GM18502 (cell line): ENCODE measurements at regions not wholly inside any gene's neighbourhood (a gene's known extent, or its start where the extent isn't known, plus 50 kb on each side); places are given as distances from the start of the nearest gene placed in this dataset.
"Not testable (repeated sequence)": the region's sequence is repeated elsewhere in the genome, so short reads cannot be mapped to it uniquely, and the experiment has no call there.

ENCODE experiments used
- ATAC-seq: cut with Tn5 transposase; IDR thresholded peaks from one replicate; pipeline ENCODE4 v1.9.1; 2021; ENCODE audit warnings: mild to moderate bottlenecking; ENCODE audit not compliant: unreplicated experiment, poor library complexity

DNA sequence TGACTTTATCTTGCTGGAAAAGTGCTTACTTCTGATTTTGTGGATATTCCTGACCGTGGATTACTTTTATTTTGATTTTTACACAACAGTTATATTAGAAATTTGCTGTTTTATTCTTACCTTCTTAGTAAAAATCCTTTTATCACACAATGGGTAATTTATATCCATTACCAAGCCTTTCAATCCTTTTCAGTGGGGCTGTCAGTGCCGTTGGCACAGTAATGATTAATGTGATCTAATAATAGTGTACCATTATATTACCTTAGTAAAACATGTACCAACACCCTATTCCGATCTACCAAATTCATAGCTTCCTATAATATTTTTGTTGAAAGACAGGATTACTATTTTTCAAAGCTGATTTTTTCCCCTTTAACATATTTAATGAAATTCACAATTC lies 87.3 kb upstream of the ZNF536 start:
- ATAC-seq: no peak

DNA sequence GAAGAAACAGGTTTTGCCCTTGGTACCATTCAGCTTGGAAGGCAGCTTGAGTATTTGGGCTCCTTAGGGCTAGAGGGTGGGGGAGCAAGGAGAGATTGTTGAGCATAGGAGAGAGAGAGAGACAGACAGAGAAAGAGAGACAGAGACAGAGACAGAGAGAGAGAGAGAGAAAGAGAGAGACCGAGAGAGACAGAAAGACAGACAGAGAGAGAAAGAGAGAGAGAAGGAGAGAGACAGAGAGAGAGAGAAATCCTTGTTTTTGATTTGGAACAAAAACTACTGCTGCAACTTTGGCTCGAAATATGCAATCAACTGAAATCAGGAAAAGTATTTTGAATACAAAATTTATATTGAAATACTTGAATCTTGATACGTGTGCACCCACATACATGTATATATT lies 85.8 kb upstream of the ZNF536 start:
- no peak for ATAC-seq

DNA sequence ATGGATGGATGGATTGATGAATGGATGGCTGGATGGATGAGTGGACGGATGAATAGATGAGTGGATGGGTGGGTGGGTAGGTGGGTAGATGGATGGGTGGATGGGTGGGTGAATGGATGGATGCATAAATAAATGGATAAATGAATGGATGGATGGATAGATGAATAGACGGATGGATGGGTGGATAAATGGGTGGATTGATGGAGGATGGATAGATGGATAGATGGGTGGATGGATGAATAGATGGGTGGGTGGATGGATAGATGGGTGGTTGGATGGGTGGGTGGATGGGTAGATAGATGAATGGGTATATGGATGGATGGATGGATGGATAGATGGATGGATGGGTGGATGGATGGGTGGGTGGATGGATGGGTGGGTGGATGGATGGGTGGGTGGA lies 84.9 kb upstream of the ZNF536 start:
- no peak for ATAC-seq

DNA sequence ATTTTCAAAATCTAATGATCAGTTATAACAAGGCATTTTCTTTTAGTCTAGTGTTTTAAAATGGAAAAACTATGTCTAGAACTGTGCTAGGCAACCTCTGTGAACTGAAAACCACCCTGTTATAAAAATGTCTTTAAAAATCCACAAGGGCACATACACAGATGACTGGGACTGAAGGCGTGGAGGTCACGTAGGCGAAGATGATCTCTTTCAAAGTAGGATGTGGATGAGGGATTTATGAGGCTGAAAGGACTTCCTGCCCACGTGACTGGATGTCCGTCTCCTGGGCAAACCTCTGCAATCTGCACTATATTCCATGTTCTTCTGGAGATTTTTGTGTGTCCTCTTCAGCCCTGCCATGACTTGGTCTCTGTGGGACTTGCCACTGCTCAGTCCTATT lies 84.2 kb upstream of the ZNF536 start:
- ATAC-seq: no peak

DNA sequence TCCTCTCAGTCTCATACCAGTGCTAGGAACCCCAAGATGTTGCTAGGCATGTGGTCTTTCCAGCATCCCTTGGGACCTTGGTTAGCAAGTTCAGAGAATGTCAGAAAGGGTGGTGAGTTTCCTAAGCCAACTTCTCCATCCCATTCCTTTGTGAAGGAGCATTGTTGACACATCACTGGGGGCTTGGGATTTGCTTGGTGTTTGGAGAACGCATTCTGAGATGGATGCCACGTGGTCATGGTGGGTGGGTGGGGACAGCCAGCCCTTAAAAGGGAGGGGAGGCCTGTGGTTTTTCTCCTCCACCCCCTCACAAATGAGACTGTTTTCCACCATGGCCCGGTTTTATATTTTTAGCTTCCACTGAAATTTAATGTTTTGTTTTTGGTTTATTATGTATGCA lies 83.3 kb upstream of the ZNF536 start:
- no peak for ATAC-seq

DNA sequence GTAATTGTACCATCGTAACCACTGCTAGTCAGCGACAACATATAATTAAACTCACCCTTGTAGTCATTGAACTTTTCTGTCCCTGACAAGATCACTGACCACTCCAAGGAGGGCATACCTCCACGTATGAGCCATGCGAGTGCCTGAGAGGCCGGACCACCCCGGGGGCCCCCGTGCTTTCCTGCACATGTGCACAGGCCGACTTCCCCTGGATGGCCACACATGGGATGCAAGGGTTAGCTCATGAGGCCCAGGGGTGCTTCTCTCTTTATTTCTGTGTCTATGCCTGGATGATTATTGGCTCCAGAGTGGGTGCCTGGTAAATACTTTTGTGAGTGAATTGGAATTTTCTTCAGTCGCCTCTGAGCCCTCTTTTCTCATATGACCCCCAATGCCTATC lies 82.8 kb upstream of the ZNF536 start:
- no peak for ATAC-seq

DNA sequence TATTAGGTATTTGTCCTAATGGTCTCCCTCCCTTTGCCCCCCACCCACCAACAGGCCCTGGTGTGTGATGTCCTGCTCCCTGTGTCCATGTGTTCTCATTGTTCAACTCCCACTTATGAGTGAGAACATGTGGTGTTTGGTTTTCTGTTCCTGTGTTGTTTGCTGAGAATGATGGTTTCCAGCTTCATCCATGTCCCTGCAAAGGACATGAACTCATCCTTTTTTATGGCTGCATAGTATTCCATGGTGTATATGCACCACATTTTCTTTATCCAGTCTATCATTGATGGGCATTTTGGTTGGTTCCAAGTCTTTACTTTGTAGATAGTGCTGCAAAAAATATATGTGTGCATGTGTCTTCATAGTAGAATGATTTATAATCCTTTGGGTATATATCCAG lies 81.4 kb upstream of the ZNF536 start:
- ATAC-seq: not testable (repeated sequence)

DNA sequence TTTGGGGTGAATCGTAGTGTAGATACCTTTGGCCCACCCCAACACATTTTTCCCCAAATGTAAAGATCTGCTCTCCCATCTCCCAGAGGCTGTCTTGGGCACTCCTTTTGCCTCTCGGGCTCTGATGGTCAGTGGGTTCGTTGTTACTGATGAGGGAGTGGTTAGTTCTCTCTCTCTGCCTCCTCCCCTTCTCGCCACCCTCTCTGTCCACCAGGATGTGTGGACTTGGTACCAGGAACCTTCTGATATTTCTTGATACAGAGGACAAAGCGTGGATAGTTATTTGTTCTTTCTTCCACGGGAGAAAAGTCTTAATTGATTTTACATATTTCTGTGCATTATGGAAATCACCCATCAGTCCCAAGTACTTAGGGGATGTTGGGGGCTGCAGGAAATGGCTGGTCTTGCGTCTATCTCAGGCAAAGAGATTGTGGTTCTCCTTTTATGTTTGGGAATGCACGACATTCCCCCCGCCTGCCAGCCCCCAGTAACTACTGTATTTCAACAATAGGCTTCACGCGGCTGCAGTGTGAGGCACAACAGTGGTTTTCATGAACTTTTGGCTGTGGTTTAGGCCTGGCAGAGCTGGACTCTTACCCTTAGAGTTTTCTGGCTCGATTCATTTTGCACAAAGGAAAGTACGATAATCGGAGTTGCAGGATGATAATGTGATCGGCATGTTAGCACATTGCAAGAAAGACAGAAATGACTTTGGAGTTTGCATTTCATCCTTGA lies 79.0 kb upstream of the ZNF536 start:
- no peak for ATAC-seq

DNA sequence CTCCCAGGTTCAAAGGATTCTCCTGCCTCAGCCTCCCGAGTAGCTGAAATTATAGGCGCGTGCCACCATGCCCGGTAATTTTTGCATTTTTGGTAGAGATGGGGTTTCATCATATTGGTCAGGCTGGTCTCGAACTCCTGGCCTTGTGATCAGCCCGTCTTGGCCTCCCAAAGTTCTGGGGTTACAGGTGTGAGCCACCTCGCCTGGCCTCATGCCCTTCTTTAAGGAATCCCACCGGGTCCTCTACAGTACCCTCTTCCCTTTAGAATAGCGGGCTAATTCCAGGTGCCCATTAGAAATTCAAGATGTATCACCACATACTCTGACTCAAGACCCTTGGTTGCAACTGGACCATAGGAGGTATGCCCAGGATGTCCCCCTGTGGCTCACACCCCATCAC lies 74.2 kb upstream of the ZNF536 start:
- ATAC-seq: no peak

DNA sequence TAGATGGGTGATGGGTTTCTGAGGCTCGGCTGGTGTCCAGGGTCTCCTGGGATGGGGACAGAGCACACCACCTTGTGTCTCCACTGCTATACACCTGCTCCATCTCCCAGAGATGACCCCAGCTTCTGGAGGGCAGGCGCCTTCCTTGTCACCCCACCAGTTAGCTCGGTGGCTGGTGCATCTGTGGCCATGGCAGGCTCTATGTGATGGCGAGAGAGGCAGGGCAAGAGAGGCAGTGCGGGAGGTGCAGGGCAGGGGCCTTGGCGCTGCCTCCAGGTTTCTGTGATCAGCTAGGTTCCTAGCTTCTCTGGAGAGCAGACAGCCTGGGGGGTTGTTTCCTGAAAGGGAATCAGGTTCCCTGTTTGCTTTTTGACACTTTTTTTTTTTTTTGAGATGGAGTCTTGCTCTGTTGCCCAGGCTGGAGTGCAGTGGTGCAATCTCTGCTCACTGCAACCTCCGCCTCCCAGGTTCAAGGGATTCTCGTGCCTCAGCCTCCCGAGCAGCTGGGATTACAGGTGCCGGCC lies 69.0 kb upstream of the ZNF536 start:
- ATAC-seq: no peak

DNA sequence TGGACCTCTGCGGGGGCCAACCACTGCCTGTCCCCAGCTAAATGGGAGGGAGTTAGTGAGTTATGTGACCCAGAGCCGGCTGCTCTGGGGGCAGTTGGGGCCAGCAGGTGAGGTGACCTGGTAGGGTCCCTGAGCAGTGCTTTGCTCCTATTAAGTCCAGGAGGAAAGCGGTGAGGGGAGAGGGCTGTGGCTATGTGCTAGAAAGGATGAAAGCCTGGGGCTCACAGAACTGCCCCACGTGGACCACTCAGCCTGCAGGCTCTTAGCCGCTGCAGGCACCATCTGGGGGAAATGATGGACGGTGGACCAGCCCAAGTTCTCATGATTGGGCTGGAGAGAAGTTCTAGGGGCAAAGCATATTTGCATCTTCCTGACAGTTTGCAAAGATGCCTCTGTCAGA lies 67.6 kb upstream of the ZNF536 start:
- no peak for ATAC-seq

DNA sequence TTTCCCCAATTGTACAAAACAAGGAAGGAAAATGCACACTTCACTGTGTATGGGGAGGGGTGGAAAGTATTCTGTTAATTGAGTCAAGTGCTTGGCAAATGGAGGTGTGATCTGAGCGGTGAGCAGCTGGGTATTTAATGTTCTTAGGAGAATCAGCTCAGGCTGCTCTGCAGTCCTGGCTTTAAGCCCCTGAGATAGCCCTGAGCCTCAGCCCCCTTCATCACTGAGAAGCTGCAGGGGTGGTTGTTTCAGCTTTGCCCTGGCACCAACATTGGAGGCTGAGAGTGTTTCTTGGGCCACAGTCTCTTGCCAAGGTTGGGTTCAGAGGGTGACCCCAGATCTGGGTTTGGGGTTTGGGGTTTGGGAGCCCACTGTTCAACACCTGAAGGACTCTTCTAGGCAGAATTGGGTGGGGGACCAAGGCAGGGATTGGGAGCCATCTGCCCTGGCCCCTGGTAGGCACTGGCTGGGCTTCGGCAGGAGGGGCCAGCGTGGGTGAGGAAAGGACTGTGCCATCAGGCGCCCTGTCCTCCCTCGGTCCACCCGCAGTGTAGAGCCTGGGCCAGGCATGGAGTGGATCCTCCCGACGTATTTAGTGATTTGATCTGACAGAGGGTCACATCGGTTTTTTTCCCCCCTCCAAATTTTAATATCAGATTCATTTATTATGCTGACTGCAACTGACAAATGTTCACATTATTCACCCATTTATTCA lies 66.7 kb upstream of the ZNF536 start:
- no peak for ATAC-seq

DNA sequence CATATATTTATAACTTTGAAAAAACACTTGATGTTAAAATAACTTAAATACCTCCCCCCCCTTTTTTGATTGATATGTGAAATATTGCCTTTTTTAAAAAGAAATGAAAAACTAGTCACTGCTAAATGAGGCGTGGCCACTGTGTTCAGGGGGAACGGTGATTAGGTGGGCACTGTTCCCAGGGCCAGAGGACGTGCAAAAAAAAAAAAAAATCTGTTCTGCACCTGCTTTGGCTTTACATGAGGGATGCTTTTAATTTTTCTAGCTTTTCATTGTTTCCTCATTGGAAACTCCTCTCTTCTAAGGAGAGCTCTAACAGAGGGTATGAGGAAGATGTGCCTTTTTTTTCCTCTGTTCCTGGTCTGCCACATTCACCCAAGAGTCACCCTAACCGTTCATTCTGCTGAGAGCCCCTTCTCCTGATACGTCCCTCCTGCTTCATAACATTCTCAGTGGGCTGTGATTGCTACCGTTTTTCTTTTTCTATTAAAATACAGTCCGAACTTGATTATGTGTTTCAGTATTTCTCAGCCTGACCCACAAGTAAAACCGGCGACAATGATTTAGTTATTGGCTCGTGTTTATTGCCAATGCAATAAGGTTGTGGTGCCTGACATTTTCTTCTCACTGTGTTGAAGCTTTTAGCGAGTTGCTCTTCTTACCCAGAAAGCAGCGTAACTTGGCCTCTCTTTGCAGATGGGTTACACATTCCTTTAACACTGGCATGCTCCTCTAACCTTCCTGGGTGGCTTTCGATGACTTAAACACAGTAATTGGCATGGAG lies 64.8 kb upstream of the ZNF536 start:
- no peak for ATAC-seq

DNA sequence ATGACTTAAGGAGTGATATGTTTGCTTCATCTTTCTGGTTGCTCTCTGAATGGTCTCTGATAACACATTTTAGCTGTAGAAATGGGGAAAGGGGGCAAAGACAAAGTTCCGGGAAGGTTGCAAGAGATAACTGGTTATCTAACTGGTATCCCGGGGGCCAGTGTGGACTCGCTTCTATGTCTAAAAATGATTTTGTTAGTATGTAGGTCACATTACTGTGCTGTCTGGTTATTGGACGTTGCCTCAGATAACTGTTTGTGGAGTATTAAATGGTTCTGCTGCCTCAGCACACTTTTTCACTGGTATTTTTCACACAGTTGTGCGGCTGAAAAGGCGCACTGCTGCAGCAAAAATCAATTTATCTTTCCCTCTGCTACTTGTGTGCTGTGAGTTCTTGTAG lies 63.0 kb upstream of the ZNF536 start:
- ATAC-seq: no peak

DNA sequence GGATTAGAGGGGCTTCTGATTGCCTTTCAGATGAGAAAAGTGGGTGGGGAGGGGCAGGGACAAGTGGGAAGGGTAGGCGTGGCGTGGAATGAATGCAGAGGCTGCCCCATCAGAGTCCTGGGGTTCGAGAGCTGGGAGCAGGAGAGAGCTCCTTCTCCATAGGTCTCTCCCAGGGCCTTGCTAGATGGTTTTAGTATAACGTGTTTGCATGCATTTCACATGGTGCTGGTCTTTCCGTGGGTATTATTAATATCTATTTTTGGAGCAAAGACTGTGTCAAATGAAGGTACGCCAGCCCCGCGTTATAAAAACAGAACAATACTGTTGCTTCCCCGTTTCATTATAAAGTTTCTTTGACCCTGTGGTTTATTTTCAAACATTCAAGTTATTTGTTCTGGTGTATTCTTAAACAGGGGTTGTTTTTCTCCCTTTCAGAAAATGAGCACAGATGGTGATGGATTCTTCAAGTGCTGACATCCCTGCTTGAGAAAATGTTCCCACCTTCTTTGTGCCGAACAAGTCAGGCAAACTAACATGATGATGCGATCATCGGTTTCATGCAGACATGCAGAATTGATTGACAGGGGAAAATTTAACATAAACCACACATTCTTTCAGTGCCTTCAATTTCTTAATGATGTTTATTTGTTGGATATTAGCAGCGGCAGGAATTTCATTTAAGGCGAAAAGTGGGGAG lies 62.1 kb upstream of the ZNF536 start:
- ATAC-seq: no peak

DNA sequence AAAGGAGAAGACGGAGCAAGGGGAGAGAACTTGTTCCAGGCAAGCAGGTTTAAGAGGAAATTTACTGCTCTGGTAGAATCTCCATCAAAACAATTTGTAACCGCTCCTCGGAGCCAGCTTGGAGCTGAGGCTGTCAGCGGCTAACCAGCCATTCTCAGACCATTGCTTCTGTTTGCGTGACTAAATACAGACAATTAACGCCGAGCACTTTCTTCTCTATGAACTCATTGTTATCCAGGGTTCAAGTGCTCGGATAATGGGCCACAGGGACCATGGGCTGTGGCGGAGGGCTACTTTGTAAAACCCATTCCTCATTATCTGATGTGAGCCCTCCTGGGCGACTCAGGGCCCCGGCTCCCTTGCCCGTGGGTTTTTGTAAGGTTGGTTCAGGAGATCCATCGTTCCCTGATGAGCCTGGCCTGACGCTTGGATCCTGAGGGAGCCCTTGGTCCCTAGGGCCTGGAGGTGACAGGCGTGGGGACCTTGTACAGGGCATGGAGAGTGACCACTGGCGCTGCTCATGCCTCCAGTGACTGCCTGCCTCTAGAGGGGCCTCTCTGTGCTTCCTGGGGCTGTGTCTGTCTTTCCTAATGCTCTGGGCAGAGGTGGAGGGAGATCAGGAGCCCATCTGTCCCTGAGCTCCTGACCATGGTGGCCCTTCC lies 61.5 kb upstream of the ZNF536 start:
- no peak for ATAC-seq

DNA sequence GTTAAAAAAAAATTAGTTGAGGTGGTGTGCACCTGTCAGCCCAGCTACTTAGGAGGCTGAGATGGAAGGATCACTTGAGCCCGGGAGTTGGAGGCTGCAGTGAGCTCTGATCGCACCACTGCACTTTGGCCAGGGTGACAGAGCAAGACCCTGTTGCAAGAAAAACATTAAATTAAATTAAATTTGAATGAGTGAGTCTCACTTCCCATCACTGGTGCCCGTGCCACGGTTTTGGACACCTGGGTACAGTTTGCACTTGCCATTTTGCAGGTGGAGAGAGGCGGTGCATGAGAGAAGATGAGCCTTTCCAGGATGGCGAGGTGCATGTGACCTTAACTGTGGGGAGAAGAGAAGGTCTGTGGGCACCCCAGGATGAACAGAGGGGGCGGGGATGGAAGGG lies 60.3 kb upstream of the ZNF536 start:
- no peak for ATAC-seq

DNA sequence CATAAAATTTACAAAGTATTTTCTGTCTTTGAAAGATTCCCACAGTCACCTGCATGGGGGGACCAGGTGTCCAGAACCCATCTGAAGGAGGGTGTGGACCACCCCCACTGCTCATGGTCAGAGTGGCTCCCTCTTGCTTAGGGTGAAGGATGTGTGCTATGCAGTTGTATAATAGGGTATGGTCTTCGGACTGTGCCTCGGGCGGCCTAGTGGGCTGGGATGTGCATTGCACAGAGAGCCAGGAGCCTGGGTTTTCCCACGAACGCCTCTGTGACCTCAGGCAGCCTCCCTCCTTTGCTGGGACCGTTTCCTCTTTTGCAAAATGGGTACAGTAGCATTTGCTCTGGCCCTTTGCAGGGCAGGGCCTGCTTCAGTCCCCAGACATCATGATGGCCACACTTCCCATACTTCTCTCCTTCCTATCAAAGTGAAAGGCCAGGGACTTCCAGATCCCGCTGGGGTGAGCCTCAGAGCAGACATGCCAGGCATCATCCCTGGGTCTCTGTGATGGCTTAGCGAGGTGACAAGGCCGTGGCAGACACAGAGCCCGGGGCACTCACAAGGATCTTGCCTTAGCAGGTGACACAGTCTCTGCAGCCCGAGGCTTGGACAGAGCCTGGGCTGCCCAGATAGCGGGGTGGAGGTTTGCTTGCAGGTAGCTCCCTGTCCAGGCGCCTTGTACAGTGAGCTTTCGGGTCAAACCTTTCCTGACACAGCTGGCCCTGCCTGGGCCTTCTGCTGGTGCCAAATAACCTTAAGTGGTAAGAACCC lies 59.4 kb upstream of the ZNF536 start:
- ATAC-seq: no peak

DNA sequence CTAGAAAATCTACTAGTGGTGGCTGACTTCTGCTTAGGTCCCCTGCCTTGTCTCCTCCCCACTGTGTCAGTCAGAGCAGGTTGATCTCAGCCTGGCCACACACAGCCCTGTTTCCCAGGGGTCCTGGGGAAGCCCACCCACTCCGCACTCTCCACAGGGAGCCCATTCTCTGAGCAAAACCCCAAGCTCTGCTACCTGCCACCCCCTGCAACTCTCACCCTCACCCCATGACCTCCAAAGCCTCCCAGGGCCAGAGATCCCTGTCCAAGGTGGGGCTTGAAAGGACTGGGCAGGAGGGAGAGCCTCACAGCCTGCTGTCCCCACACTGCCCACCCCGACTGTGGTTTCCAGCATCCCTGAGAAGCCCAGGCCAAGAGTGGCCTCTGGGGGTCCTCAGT lies 58.8 kb upstream of the ZNF536 start:
- no peak for ATAC-seq
